ENCODE measurements at regions not wholly inside any gene's neighbourhood (a gene's known extent, or its start where the extent isn't known, plus 50 kb on each side); places are given as distances from the start of the nearest gene placed in this dataset.
A peak's percentile ranks its signal among the peaks of the same experiment; 100 is the strongest.
"Not testable (repeated sequence)": the region's sequence is repeated elsewhere in the genome, so short reads cannot be mapped to it uniquely, and the experiment has no call there.

- no peak for DNase-seq (ENCODE audit: low read depth in 2 of 2)
Measured at GRCh38 chr14:61167642-61168041, 113.5 kb downstream of the TMEM30B start.

GRCh38 chr14:61160798-61161197, 120.3 kb downstream of the TMEM30B start:
- DNase-seq (ENCODE audit: low read depth in 2 of 2), result no peak

- DNase-seq (ENCODE audit: low read depth in 2 of 2), result peak in 1 of 2 experiments; percentile 35
Measured at GRCh38 chr14:61154641-61155040, 126.5 kb downstream of the TMEM30B start.

- DNase-seq (ENCODE audit: low read depth in 2 of 2), result no peak
Measured at GRCh38 chr14:61153914-61154545, 127.1 kb downstream of the TMEM30B start.

GRCh38 chr14:61153431-61153830, 127.7 kb downstream of the TMEM30B start:
- DNase-seq (ENCODE audit: low read depth in 2 of 2), result peak; percentile 27 to 50

GRCh38 chr14:61152851-61153364, 128.2 kb downstream of the TMEM30B start:
- peak; percentile 39 to 47 for DNase-seq (ENCODE audit: low read depth in 2 of 2)

- no peak for DNase-seq (ENCODE audit: low read depth in 2 of 2)
Measured at GRCh38 chr14:61151251-61151650, 129.9 kb downstream of the TMEM30B start.

GRCh38 chr14:61150851-61151250, 130.3 kb downstream of the TMEM30B start:
- DNase-seq (ENCODE audit: low read depth in 2 of 2), result peak; percentile 49 to 50

- no peak for DNase-seq (ENCODE audit: low read depth in 2 of 2)
Measured at GRCh38 chr14:61149896-61150295, 131.2 kb downstream of the TMEM30B start.

GRCh38 chr14:61148742-61149350, 132.3 kb downstream of the TMEM30B start:
- no peak for DNase-seq (ENCODE audit: low read depth in 2 of 2)

- DNase-seq (ENCODE audit: low read depth in 2 of 2), result peak; percentile 54 to 57
Measured at GRCh38 chr14:61147831-61148549, 133.1 kb downstream of the TMEM30B start.

GRCh38 chr14:61147381-61147821, 133.7 kb downstream of the TMEM30B start:
- DNase-seq (ENCODE audit: low read depth in 2 of 2), result peak; percentile 37 to 44

GRCh38 chr14:61146899-61147298, 134.2 kb downstream of the TMEM30B start:
- no peak for DNase-seq (ENCODE audit: low read depth in 2 of 2)

GRCh38 chr14:61145903-61146481, 135.1 kb downstream of the TMEM30B start:
- peak; percentile 82 to 84 for DNase-seq (ENCODE audit: low read depth in 2 of 2)

- peak; percentile 98 to 99 for DNase-seq (ENCODE audit: low read depth in 2 of 2)
Measured at GRCh38 chr14:61145034-61145902, 135.9 kb downstream of the TMEM30B start.

- not testable (repeated sequence) for DNase-seq (ENCODE audit: low read depth in 2 of 2)
Measured at GRCh38 chr14:61144117-61145033, 136.8 kb downstream of the TMEM30B start.

GRCh38 chr14:61140872-61141271, 140.3 kb downstream of the TMEM30B start:
- DNase-seq (ENCODE audit: low read depth in 2 of 2), result peak; percentile 61 to 70

- DNase-seq (ENCODE audit: low read depth in 2 of 2), result no peak
Measured at GRCh38 chr14:61140271-61140670, 140.9 kb downstream of the TMEM30B start.

GRCh38 chr14:61139006-61139599, 142.0 kb downstream of the TMEM30B start:
- no peak for DNase-seq (ENCODE audit: low read depth in 2 of 2)

GRCh38 chr14:61132894-61133293, 148.2 kb downstream of the TMEM30B start:
- DNase-seq (ENCODE audit: low read depth in 2 of 2), result no peak
